ENCODE measurements at regions not wholly inside any gene's neighbourhood (a gene's known extent, or its start where the extent isn't known, plus 50 kb on each side); places are given as distances from the start of the nearest gene placed in this dataset.

- H3K27me3 ChIP-seq, result peaks cover 0 to 43% (median 0%) of the 10 kb centered on the region in 4 donors
- intact Hi-C loops (cut with DNase I), result no loop called here
- no peak overlapping the region for H3K4me3 ChIP-seq
- H3K9me3 ChIP-seq, result peaks cover 0 to 7% (median 0%) of the 10 kb centered on the region in 4 donors
- peaks cover 0 to 9% (median 9%) of the 10 kb centered on the region in 4 donors for H3K4me1 ChIP-seq
- H3K36me3 ChIP-seq, result no peaks in the 10 kb centered on the region
- no peak overlapping the region for H3K27ac ChIP-seq (replicated peaks in 1 of 4)
- DNase-seq (ENCODE audit: extremely low spot score), result no peak
- WGBS, result 62% methylated on average over 3 of the region's 3 CpGs
- no peak for TF ChIP-seq CTCF (IDR thresholded peaks at IDR 0.05)
- TF ChIP-seq POLR2AphosphoS5 (IDR thresholded peaks at IDR 0.05), result no peak
- no peak for TF ChIP-seq EP300 (IDR thresholded peaks at IDR 0.05)
- no peak for TF ChIP-seq POLR2A (IDR thresholded peaks at IDR 0.05; ENCODE audit: low read depth)
These were observed 146.4 kb upstream of the POU3F1 start for GRCh38 chr1:38193040-38193439.

DNA sequence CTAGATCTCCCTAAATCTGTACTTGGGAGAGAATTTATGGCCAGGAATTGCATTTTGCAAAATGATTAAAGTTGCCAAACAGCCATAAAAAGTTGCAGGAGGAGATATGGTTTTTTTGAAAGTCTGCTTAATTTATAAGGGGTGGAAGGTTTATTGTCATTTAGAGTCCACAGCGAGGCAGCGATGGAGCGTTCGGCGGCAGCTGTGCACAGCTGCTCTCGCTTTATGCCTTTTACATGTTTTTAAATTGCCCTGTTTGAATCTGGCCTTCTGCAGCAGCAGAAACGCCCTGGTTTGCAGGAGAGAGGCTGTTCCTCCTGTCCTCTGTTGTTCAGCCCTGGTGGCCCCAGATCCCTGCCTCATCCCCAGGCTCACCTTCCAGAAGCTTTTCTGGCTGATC, 144.9 kb upstream of the POU3F1 start:
- H3K36me3 ChIP-seq, result no peaks in the 10 kb centered on the region
- H3K9me3 ChIP-seq, result peaks cover 0 to 7% (median 0%) of the 10 kb centered on the region in 4 donors
- TF ChIP-seq CTCF (IDR thresholded peaks at IDR 0.05) (no peak), EP300 (IDR thresholded peaks at IDR 0.05) (no peak), POLR2AphosphoS5 (IDR thresholded peaks at IDR 0.05) (no peak), POLR2A (IDR thresholded peaks at IDR 0.05; ENCODE audit: low read depth) (no peak)
- WGBS, result 57% methylated on average over 7 of the region's 7 CpGs
- DNase-seq (ENCODE audit: extremely low spot score), result no peak
- H3K27ac ChIP-seq (replicated peaks in 1 of 4), result no peak overlapping the region
- intact Hi-C loops (cut with DNase I), result no loop called here
- no peak overlapping the region for H3K4me3 ChIP-seq
- H3K27me3 ChIP-seq, result peaks cover 0 to 56% (median 0%) of the 10 kb centered on the region in 4 donors
- H3K4me1 ChIP-seq, result no peaks in the 10 kb centered on the region

DNA sequence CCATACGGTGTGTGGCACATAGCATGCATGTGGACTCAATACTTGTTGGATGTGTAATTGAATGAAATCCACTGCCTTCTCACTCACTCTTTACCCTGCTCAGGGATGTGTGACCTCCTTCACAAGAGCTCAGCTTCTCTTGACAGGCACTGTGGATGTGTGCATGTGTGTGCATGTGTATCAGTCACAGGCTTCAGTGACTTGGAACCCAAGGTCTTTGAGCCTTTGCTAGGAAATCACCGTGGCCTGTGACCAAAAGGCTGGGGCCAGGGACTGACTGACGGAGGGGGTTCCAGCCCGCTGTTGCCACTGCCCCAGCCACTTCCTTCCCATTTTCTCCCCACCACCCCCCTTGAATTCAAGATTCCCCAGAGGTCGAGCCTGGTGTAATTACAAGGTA, 144.4 kb upstream of the POU3F1 start:
- H3K4me3 ChIP-seq, result no peak overlapping the region
- no peaks in the 10 kb centered on the region for H3K36me3 ChIP-seq
- H3K27ac ChIP-seq (replicated peaks in 1 of 4), result no peak overlapping the region
- no peak for DNase-seq (ENCODE audit: extremely low spot score)
- WGBS, result 64% methylated on average over 4 of the region's 5 CpGs
- no peaks in the 10 kb centered on the region for H3K4me1 ChIP-seq
- intact Hi-C loops (cut with DNase I), result no loop called here
- peaks cover 0 to 60% (median 0%) of the 10 kb centered on the region in 4 donors for H3K27me3 ChIP-seq
- TF ChIP-seq POLR2A (IDR thresholded peaks at IDR 0.05; ENCODE audit: low read depth) (no peak), EP300 (IDR thresholded peaks at IDR 0.05) (no peak), CTCF (IDR thresholded peaks at IDR 0.05) (no peak), POLR2AphosphoS5 (IDR thresholded peaks at IDR 0.05) (no peak)
- H3K9me3 ChIP-seq, result peaks cover 0 to 7% (median 0%) of the 10 kb centered on the region in 4 donors

DNA sequence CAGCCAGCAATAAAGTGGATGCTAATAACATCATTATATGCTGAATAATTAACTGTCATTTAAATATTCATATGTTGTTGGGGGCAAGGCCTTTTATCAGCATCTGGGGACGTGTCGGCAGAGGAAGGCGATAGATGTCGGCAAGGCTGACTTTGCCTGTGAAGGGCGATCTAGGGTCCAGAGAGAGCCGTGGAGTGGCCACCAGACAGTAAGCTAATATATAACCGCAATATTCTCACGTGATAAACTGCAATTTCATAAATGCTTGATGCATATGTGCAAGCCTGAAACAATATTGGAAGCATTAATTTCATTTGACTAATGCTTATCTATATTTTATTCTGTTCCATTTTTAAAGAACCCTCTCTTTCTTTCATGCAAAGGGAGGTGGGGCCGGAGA, 141.0 kb upstream of the POU3F1 start:
- Histone ChIP-seq H3K27me3 (peaks cover 0 to 75% (median 0%) of the 10 kb centered on the region in 4 donors), H3K4me3 (no peak overlapping the region), H3K36me3 (no peaks in the 10 kb centered on the region), H3K9me3 (peaks cover 0 to 7% (median 0%) of the 10 kb centered on the region in 4 donors), H3K27ac (replicated peaks in 1 of 4) (no peak overlapping the region), H3K4me1 (no peaks in the 10 kb centered on the region)
- TF ChIP-seq POLR2A (IDR thresholded peaks at IDR 0.05; ENCODE audit: low read depth) (no peak), CTCF (IDR thresholded peaks at IDR 0.05) (no peak), EP300 (IDR thresholded peaks at IDR 0.05) (no peak), POLR2AphosphoS5 (IDR thresholded peaks at IDR 0.05) (no peak)
- intact Hi-C loops (cut with DNase I), result no loop called here
- DNase-seq (ENCODE audit: extremely low spot score), result no peak
- 85% methylated on average over 9 of the region's 9 CpGs for WGBS

DNA sequence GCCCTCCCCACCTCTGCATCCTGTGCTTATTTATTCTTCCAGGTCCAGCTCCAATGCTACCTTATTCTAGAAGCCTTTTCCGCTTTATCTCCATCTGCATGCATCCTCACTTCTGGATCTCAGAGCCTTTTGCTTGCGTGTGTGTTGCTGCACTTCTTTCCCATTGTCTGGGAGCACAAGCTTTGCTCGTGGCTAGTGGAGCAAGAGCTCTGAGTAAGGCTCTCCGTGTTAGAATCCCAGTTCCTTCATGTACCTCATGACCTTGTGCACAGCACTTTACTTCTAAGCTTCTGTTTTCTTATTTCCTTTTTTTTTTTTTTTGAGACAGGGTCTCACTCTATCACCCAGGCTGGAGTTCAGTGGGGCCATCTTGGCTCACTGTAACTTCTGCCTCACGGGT, 140.0 kb upstream of the POU3F1 start:
- 68% methylated on average over 5 of the region's 5 CpGs for WGBS
- H3K4me1 ChIP-seq, result no peaks in the 10 kb centered on the region
- intact Hi-C loops (cut with DNase I), result no loop called here
- H3K27me3 ChIP-seq, result peaks cover 0 to 74% (median 0%) of the 10 kb centered on the region in 4 donors
- TF ChIP-seq EP300 (IDR thresholded peaks at IDR 0.05), result no peak
- TF ChIP-seq POLR2A (IDR thresholded peaks at IDR 0.05; ENCODE audit: low read depth), result no peak
- TF ChIP-seq CTCF (IDR thresholded peaks at IDR 0.05), result no peak
- no peak for TF ChIP-seq POLR2AphosphoS5 (IDR thresholded peaks at IDR 0.05)
- H3K9me3 ChIP-seq, result peaks cover 0 to 7% (median 0%) of the 10 kb centered on the region in 4 donors
- H3K27ac ChIP-seq (replicated peaks in 1 of 4), result no peak overlapping the region
- no peak for DNase-seq (ENCODE audit: extremely low spot score)
- H3K4me3 ChIP-seq, result no peak overlapping the region
- H3K36me3 ChIP-seq, result no peaks in the 10 kb centered on the region
